WTC11 (cell line): ENCODE measurements at regions not wholly inside any gene's neighbourhood (a gene's known extent, or its start where the extent isn't known, plus 50 kb on each side); places are given as distances from the start of the nearest gene placed in this dataset.

Experiments
- ATAC-seq: fragments of 200-7000 bp; cut with Tn5 transposase; 2 replicates; pipeline ENCODE4 v1.10.0; 2021; ENCODE audit warnings: mild to moderate bottlenecking, moderate library complexity
- CTCF ChIA-PET: fragments of 300-600 bp; sonication (Branson Sonifier 250); formaldehyde crosslinking; loops from one replicate; lab custom pipeline; 2021; ENCODE audit warnings: antibody characterized with exemption; lab: Charles Lee
- POLR2A ChIA-PET: fragments of 350-600 bp; sonication (Branson Sonifier 250); formaldehyde crosslinking; loops from one replicate; lab custom pipeline; 2021; ENCODE audit warnings: antibody characterized with exemption; lab: Charles Lee
- DNase-seq: peaks from one replicate; pipeline ENCODE4 v3.0.0; 2021; ENCODE audit warnings: low spot score
- H3K27ac Mint-ChIP-seq: 2 replicates; pipeline ENCODE4 v1.8.0; 2021; ENCODE audit warnings: mixed read lengths
- H3K27me3 Mint-ChIP-seq: 2 replicates; pipeline ENCODE4 v1.8.0; 2021; ENCODE audit warnings: low read depth, mild to moderate bottlenecking, moderate library complexity, mixed read lengths
- H3K36me3 Mint-ChIP-seq: 2 replicates; pipeline ENCODE4 v1.8.0; 2021; ENCODE audit warnings: mixed read lengths
- H3K4me1 Mint-ChIP-seq: 2 replicates; pipeline ENCODE4 v1.8.0; 2022; ENCODE audit warnings: mixed read lengths
- H3K4me3 Mint-ChIP-seq: 2 replicates; pipeline ENCODE4 v1.8.0; 2021; ENCODE audit warnings: mild to moderate bottlenecking, moderate library complexity, mixed read lengths
- H3K9me3 Mint-ChIP-seq: 2 replicates; pipeline ENCODE4 v1.8.0; 2021; ENCODE audit warnings: mixed read lengths
- CDX4 ChIP-seq: fragments of 250-450 bp; sonication (Bioruptor Pico); IDR thresholded peaks from 2 replicates; pipeline ENCODE4 v1.9.0; 2021; ENCODE audit warnings: moderate library complexity, mild to moderate bottlenecking, inconsistent platforms, borderline replicate concordance
- ERG ChIP-seq: fragments of 250-450 bp; sonication (Bioruptor Pico); IDR thresholded peaks from 2 replicates; pipeline ENCODE4 v1.8.0; 2021; ENCODE audit warnings: mild to moderate bottlenecking
- FOXK1 ChIP-seq: sonication (generic); formaldehyde crosslinking; IDR thresholded peaks from 2 replicates; pipeline ENCODE4 v1.8.0; 2022; ENCODE audit warnings: mild to moderate bottlenecking, moderate library complexity, missing genetic modification reagents
- FOXP1 ChIP-seq: sonication (generic); formaldehyde crosslinking; IDR thresholded peaks from 2 replicates; pipeline ENCODE4 v1.8.0; 2022; ENCODE audit warnings: missing genetic modification reagents, mild to moderate bottlenecking, moderate library complexity, borderline replicate concordance
- HMGA2 ChIP-seq: fragments of 250-450 bp; sonication (Bioruptor Pico); IDR thresholded peaks from 2 replicates; pipeline ENCODE4 v1.4.0; 2021; ENCODE audit warnings: mild to moderate bottlenecking, moderate library complexity
- KAT7 ChIP-seq: sonication (generic); formaldehyde crosslinking; IDR thresholded peaks from 2 replicates; pipeline ENCODE4 v1.8.1; 2023; ENCODE audit warnings: missing genetic modification reagents, mild to moderate bottlenecking, borderline replicate concordance
- MLX ChIP-seq: sonication (generic); formaldehyde crosslinking; IDR thresholded peaks from 2 replicates; pipeline ENCODE4 v1.8.1; 2023; ENCODE audit warnings: mild to moderate bottlenecking, missing genetic modification reagents, moderate library complexity
- MYBL2 ChIP-seq: sonication (generic); formaldehyde crosslinking; IDR thresholded peaks from 2 replicates; pipeline ENCODE4 v1.8.1; 2023; ENCODE audit warnings: mild to moderate bottlenecking, moderate library complexity, missing genetic modification reagents
- SMAD4 ChIP-seq: sonication (generic); formaldehyde crosslinking; IDR thresholded peaks from 2 replicates; pipeline ENCODE4 v1.8.0; 2022; ENCODE audit warnings: mild to moderate bottlenecking, missing genetic modification reagents
- SOX15 ChIP-seq: fragments of 250-450 bp; sonication (Bioruptor Pico); IDR thresholded peaks from 2 replicates; pipeline ENCODE4 v1.9.0; 2021; ENCODE audit warnings: mild to moderate bottlenecking
- TCF7 ChIP-seq: sonication (generic); formaldehyde crosslinking; IDR thresholded peaks from 2 replicates; pipeline ENCODE4 v1.8.0; 2022; ENCODE audit warnings: mild to moderate bottlenecking, low read depth, missing genetic modification reagents, moderate library complexity
- USF2 ChIP-seq: sonication (generic); formaldehyde crosslinking; IDR thresholded peaks from 2 replicates; pipeline ENCODE4 v1.8.1; 2023; ENCODE audit warnings: mild to moderate bottlenecking, missing genetic modification reagents, moderate library complexity
- ZMAT4 ChIP-seq: fragments of 250-450 bp; sonication (Bioruptor Pico); IDR thresholded peaks from 2 replicates; pipeline ENCODE4 v1.9.0; 2021; ENCODE audit warnings: mild to moderate bottlenecking
- ZNF138 ChIP-seq: sonication (generic); formaldehyde crosslinking; conservative IDR thresholded peaks from 2 replicates; pipeline ENCODE4 v1.8.1; 2022; ENCODE audit warnings: mild to moderate bottlenecking, moderate library complexity, missing genetic modification reagents
- ZNF423 ChIP-seq: fragments of 250-450 bp; sonication (Bioruptor Pico); IDR thresholded peaks from 2 replicates; pipeline ENCODE4 v2.1.2; 2022; ENCODE audit warnings: mild to moderate bottlenecking, moderate library complexity
- TF ChIP-seq, protein P1 (sequence below): sonication (generic); formaldehyde crosslinking; IDR thresholded peaks from 2 replicates; pipeline ENCODE4 v1.8.0; 2023; ENCODE audit warnings: mild to moderate bottlenecking, missing genetic modification reagents
- TF ChIP-seq, protein P2 (sequence below): sonication (generic); formaldehyde crosslinking; IDR thresholded peaks from 2 replicates; pipeline ENCODE4 v1.8.0; 2022; ENCODE audit warnings: mild to moderate bottlenecking, missing genetic modification reagents
- TF ChIP-seq, protein P3 (sequence below): fragments of 250-450 bp; sonication (Bioruptor Pico); conservative IDR thresholded peaks from 2 replicates; pipeline ENCODE4 v1.9.0; 2021; ENCODE audit warnings: mild to moderate bottlenecking
- TF ChIP-seq, protein P4 (sequence below): sonication (generic); formaldehyde crosslinking; IDR thresholded peaks from 2 replicates; pipeline ENCODE4 v1.8.1; 2022; ENCODE audit warnings: mild to moderate bottlenecking, missing genetic modification reagents, moderate library complexity, borderline replicate concordance

GRCh38 chr15:53367740-53368139 is 391.7 kb downstream of the WDR72 start:
- Mint-ChIP-seq H3K36me3 (peaks cover 7% of the 10 kb centered on the region; the same call in 1 of the 2 replicates), H3K9me3 (peaks cover 27% of the 10 kb centered on the region), H3K27ac (no peak overlapping the region)
- no peak for TF ChIP-seq SMAD4 (CRISPR knock-in tag)
- TF ChIP-seq HMGA2 (CRISPR knock-in tag): peak; percentile 95
- TF ChIP-seq, all 79 proteins: peak for 1
- POLR2A ChIA-PET: no interaction called here
- H3K4me1 Mint-ChIP-seq: no peaks in the 10 kb centered on the region
- no peak overlapping the region for H3K4me3 Mint-ChIP-seq
- CTCF ChIA-PET: no interaction called here
- DNase-seq: no peak
- no peaks in the 10 kb centered on the region for H3K27me3 Mint-ChIP-seq
- no peak for ATAC-seq

- POLR2A ChIA-PET: no interaction called here
- no peaks in the 10 kb centered on the region for H3K36me3 Mint-ChIP-seq
- ATAC-seq: no peak
- no peaks in the 10 kb centered on the region; the same call in 1 of the 2 replicates for H3K27me3 Mint-ChIP-seq
- no peak overlapping the region for H3K4me3 Mint-ChIP-seq
- CTCF ChIA-PET: no interaction called here
- DNase-seq: no peak
- H3K27ac Mint-ChIP-seq: no peak overlapping the region
- H3K4me1 Mint-ChIP-seq: no peaks in the 10 kb centered on the region
- TF ChIP-seq SOX15 (CRISPR knock-in tag): no peak
- no peak for TF ChIP-seq ZNF423 (CRISPR knock-in tag)
- no peak for TF ChIP-seq USF2
- TF ChIP-seq ZMAT4: no peak
- TF ChIP-seq, protein P1, sequence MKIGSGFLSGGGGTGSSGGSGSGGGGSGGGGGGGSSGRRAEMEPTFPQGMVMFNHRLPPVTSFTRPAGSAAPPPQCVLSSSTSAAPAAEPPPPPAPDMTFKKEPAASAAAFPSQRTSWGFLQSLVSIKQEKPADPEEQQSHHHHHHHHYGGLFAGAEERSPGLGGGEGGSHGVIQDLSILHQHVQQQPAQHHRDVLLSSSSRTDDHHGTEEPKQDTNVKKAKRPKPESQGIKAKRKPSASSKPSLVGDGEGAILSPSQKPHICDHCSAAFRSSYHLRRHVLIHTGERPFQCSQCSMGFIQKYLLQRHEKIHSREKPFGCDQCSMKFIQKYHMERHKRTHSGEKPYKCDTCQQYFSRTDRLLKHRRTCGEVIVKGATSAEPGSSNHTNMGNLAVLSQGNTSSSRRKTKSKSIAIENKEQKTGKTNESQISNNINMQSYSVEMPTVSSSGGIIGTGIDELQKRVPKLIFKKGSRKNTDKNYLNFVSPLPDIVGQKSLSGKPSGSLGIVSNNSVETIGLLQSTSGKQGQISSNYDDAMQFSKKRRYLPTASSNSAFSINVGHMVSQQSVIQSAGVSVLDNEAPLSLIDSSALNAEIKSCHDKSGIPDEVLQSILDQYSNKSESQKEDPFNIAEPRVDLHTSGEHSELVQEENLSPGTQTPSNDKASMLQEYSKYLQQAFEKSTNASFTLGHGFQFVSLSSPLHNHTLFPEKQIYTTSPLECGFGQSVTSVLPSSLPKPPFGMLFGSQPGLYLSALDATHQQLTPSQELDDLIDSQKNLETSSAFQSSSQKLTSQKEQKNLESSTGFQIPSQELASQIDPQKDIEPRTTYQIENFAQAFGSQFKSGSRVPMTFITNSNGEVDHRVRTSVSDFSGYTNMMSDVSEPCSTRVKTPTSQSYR (CRISPR knock-in tag): no peak
- TF ChIP-seq CDX4 (CRISPR knock-in tag): no peak
- TF ChIP-seq, protein P2, sequence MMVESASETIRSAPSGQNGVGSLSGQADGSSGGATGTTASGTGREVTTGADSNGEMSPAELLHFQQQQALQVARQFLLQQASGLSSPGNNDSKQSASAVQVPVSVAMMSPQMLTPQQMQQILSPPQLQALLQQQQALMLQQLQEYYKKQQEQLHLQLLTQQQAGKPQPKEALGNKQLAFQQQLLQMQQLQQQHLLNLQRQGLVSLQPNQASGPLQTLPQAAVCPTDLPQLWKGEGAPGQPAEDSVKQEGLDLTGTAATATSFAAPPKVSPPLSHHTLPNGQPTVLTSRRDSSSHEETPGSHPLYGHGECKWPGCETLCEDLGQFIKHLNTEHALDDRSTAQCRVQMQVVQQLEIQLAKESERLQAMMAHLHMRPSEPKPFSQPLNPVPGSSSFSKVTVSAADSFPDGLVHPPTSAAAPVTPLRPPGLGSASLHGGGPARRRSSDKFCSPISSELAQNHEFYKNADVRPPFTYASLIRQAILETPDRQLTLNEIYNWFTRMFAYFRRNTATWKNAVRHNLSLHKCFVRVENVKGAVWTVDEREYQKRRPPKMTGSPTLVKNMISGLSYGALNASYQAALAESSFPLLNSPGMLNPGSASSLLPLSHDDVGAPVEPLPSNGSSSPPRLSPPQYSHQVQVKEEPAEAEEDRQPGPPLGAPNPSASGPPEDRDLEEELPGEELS (CRISPR knock-in tag): no peak
- no peak for TF ChIP-seq MLX
- no peak for TF ChIP-seq TCF7 (CRISPR knock-in tag)
- TF ChIP-seq, protein P3, sequence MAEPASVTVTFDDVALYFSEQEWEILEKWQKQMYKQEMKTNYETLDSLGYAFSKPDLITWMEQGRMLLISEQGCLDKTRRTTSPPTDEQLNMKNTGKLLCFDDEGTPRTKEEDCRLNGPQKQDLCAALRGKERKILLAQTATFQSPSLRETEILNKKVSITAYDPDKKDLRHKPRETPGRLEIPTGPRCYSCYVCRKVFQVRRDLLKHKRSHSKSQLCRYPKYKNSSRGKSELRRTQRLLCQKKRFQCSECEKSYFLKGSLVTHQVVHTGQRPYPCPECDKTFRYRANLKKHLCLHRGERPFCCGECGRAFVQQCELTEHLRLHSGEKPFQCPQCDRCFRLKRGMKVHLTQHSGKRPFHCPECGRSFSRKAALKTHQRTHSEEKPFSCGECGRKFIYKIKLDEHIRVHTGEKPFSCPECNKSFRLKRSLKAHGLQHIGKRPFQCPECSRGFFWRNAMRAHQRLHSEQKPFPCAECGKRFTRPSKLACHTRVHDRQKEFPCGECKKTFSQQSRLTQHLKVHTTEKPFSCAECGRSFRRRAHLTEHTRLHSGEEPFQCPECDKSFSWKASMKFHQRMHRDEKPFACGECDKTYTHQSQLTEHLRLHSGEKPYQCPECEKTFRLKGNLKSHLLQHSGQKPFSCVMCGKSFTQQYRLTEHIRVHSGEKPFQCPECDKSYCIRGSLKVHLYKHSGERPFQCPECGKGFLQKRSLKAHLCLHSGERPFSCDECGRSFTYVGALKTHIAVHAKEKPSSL: no peak
- TF ChIP-seq ERG (CRISPR knock-in tag): no peak
- TF ChIP-seq KAT7: no peak
- no peak for TF ChIP-seq MYBL2 (CRISPR knock-in tag)
- TF ChIP-seq, protein P4, sequence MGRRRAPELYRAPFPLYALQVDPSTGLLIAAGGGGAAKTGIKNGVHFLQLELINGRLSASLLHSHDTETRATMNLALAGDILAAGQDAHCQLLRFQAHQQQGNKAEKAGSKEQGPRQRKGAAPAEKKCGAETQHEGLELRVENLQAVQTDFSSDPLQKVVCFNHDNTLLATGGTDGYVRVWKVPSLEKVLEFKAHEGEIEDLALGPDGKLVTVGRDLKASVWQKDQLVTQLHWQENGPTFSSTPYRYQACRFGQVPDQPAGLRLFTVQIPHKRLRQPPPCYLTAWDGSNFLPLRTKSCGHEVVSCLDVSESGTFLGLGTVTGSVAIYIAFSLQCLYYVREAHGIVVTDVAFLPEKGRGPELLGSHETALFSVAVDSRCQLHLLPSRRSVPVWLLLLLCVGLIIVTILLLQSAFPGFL (CRISPR knock-in tag): no peak
- no peak for TF ChIP-seq FOXK1 (CRISPR knock-in tag)
- TF ChIP-seq ZNF138 (CRISPR knock-in tag): no peak
- no peak for TF ChIP-seq FOXP1
- H3K9me3 Mint-ChIP-seq: no peaks in the 10 kb centered on the region
Observed at GRCh38 chr15:53360881-53361280, 398.6 kb downstream of the WDR72 start.
